ENCODE measurements at regions not wholly inside any gene's neighbourhood (a gene's known extent, or its start where the extent isn't known, plus 50 kb on each side); places are given as distances from the start of the nearest gene placed in this dataset.

DNA sequence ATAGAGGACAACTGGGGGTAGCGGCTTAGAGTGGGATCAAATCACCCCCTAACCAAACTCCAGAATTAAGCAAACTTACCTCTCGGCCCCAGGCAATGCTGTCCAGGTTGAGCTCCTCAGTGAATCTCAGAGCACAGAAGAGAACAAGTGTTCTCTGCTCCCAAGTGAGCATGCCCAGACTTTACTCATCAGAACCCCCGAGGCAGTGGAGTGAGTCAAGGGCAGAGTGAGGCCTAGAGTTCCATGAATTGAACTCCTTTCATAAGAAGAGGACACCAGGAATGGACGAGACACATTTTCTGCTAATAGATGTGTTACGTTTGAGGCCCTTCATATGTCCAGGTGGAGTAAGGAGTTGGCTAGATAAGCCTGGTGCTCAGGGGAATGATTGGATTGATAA, 134.0 kb upstream of the DTNBP1 start:
- TF ChIP-seq, protein P1, sequence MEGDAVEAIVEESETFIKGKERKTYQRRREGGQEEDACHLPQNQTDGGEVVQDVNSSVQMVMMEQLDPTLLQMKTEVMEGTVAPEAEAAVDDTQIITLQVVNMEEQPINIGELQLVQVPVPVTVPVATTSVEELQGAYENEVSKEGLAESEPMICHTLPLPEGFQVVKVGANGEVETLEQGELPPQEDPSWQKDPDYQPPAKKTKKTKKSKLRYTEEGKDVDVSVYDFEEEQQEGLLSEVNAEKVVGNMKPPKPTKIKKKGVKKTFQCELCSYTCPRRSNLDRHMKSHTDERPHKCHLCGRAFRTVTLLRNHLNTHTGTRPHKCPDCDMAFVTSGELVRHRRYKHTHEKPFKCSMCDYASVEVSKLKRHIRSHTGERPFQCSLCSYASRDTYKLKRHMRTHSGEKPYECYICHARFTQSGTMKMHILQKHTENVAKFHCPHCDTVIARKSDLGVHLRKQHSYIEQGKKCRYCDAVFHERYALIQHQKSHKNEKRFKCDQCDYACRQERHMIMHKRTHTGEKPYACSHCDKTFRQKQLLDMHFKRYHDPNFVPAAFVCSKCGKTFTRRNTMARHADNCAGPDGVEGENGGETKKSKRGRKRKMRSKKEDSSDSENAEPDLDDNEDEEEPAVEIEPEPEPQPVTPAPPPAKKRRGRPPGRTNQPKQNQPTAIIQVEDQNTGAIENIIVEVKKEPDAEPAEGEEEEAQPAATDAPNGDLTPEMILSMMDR (conservative IDR thresholded peaks at IDR 0.05; ENCODE audit: low read depth in 2 of 2) = no peak
- TF ChIP-seq EZH2phosphoT487 (IDR thresholded peaks at IDR 0.05; ENCODE audit: unreplicated experiment) (no peak), EZH2 (IDR thresholded peaks at IDR 0.05; ENCODE audit: low read depth, unreplicated experiment) (no peak), POLR2AphosphoS5 (IDR thresholded peaks at IDR 0.05; ENCODE audit: low read depth) (no peak), ZNF331 (CRISPR knock-in tag; IDR thresholded peaks at IDR 0.05; ENCODE audit: low read depth) (no peak)
- TF ChIP-seq, protein P2, sequence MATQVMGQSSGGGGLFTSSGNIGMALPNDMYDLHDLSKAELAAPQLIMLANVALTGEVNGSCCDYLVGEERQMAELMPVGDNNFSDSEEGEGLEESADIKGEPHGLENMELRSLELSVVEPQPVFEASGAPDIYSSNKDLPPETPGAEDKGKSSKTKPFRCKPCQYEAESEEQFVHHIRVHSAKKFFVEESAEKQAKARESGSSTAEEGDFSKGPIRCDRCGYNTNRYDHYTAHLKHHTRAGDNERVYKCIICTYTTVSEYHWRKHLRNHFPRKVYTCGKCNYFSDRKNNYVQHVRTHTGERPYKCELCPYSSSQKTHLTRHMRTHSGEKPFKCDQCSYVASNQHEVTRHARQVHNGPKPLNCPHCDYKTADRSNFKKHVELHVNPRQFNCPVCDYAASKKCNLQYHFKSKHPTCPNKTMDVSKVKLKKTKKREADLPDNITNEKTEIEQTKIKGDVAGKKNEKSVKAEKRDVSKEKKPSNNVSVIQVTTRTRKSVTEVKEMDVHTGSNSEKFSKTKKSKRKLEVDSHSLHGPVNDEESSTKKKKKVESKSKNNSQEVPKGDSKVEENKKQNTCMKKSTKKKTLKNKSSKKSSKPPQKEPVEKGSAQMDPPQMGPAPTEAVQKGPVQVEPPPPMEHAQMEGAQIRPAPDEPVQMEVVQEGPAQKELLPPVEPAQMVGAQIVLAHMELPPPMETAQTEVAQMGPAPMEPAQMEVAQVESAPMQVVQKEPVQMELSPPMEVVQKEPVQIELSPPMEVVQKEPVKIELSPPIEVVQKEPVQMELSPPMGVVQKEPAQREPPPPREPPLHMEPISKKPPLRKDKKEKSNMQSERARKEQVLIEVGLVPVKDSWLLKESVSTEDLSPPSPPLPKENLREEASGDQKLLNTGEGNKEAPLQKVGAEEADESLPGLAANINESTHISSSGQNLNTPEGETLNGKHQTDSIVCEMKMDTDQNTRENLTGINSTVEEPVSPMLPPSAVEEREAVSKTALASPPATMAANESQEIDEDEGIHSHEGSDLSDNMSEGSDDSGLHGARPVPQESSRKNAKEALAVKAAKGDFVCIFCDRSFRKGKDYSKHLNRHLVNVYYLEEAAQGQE (IDR thresholded peaks at IDR 0.05; ENCODE audit: unreplicated experiment) = no peak
